ENCODE measurements at regions not wholly inside any gene's neighbourhood (a gene's known extent, or its start where the extent isn't known, plus 50 kb on each side); places are given as distances from the start of the nearest gene placed in this dataset.

- TF ChIP-seq FOSL1 (IDR thresholded peaks at IDR 0.05; ENCODE audit: low read depth), result no peak
- no peak for TF ChIP-seq ZBTB33 (IDR thresholded peaks at IDR 0.05; ENCODE audit: extremely low read depth, insufficient replicate concordance, low read length)
- no peak for TF ChIP-seq CTCF (IDR thresholded peaks at IDR 0.05 in 2 of 3, conservative IDR thresholded peaks at IDR 0.05 in 1 of 3; ENCODE audit: borderline replicate concordance in 1 of 3, insufficient read depth in 1 of 3, low read depth in 2 of 3, low read length in 2 of 3)
- TF ChIP-seq JUND (IDR thresholded peaks at IDR 0.05), result no peak
- TF ChIP-seq MAX (IDR thresholded peaks at IDR 0.05), result no peak
- no peak for TF ChIP-seq EZH2phosphoT487 (IDR thresholded peaks at IDR 0.05; ENCODE audit: borderline replicate concordance)
- TF ChIP-seq CEBPB (IDR thresholded peaks at IDR 0.05; ENCODE audit: low read depth), result no peak
- TF ChIP-seq POLR2AphosphoS5 (IDR thresholded peaks at IDR 0.05; ENCODE audit: low read depth, low read length), result no peak
- no peak for TF ChIP-seq EGR1 (IDR thresholded peaks at IDR 0.05; ENCODE audit: low read depth)
- TF ChIP-seq REST (IDR thresholded peaks at IDR 0.05; ENCODE audit: low read depth), result no peak
- no peak for TF ChIP-seq POLR2A (IDR thresholded peaks at IDR 0.05; ENCODE audit: borderline replicate concordance, extremely low read depth, insufficient read depth, insufficient read length)
- no peak for TF ChIP-seq RAD21 (IDR thresholded peaks at IDR 0.05; ENCODE audit: low read depth)
- no peak for TF ChIP-seq ZNF274 (IDR thresholded peaks at IDR 0.05; ENCODE audit: low read depth, low read length)
- TF ChIP-seq SRF (IDR thresholded peaks at IDR 0.05; ENCODE audit: low read depth), result no peak
- TF ChIP-seq EZH2 (IDR thresholded peaks at IDR 0.05), result no peak
- TF ChIP-seq CBX3 (IDR thresholded peaks at IDR 0.05; ENCODE audit: low read depth), result no peak
- no peak for ATAC-seq
- Histone ChIP-seq H3K9me2 (ENCODE audit: insufficient read depth) (no peaks in the 10 kb centered on the region), H3K4me1 (ENCODE audit: control insufficient read depth in 1 of 2, insufficient read depth in 2 of 2, low read length in 2 of 2) (no peaks in the 10 kb centered on the region), H3K9me3 (ENCODE audit: control insufficient read depth in 1 of 2, insufficient read depth in 1 of 2, low read depth in 1 of 2, low read length in 2 of 2) (no peaks in the 10 kb centered on the region), H3K79me2 (ENCODE audit: insufficient read depth, low read length) (no peaks in the 10 kb centered on the region), H3K36me3 (ENCODE audit: control insufficient read depth in 1 of 2, insufficient read depth in 2 of 2, low read length in 2 of 2) (no peaks in the 10 kb centered on the region), H3K4me3 (replicated peaks in 1 of 2; ENCODE audit: low read depth in 1 of 2, low read length in 2 of 2) (no peak overlapping the region), H3K9ac (ENCODE audit: low read length) (no peak overlapping the region), H3K27ac (ENCODE audit: low read depth, low read length) (no peak overlapping the region), H3K4me2 (ENCODE audit: low read length) (no peak overlapping the region), H4K20me1 (ENCODE audit: insufficient read depth) (no peaks in the 10 kb centered on the region), H3K27me3 (ENCODE audit: insufficient read depth, low read length) (no peaks in the 10 kb centered on the region), H2AFZ (ENCODE audit: low read depth, low read length, poor library complexity, severe bottlenecking) (no peak overlapping the region)
- RAD21 ChIA-PET (ENCODE audit: low non-redundant PET in 1 of 2, low total read pairs in 2 of 2, uncharacterized antibody in 2 of 2, unreplicated experiment in 2 of 2), result no interaction called here
- no peak for DNase-seq (ENCODE audit: low read depth, low spot score)
- CTCF ChIA-PET, result no interaction called here
- BruUV-seq (replicated peaks), result no TSS peak
- POLR2A ChIA-PET, result no interaction called here
- intact Hi-C loops (cut with micrococcal nuclease), result no loop called here
Observed at GRCh38 chrX:73903941-73904340, 51.4 kb upstream of the XIST start.
